ENCODE measurements at regions not wholly inside any gene's neighbourhood (a gene's known extent, or its start where the extent isn't known, plus 50 kb on each side); places are given as distances from the start of the nearest gene placed in this dataset.

GRCh38 chr10:107813451-107814162 is 649.1 kb upstream of the SORCS1 start:
- H3K4me2 ChIP-seq (ENCODE audit: extremely low read depth, insufficient read depth, low read length): no peak overlapping the region
- no peaks in the 10 kb centered on the region for H3K27me3 ChIP-seq (ENCODE audit: control insufficient read depth, insufficient read depth, low read length)
- H3K9ac ChIP-seq (ENCODE audit: insufficient read depth, low read length): no peak overlapping the region
- H2AFZ ChIP-seq (ENCODE audit: low read length): no peak overlapping the region
- TF ChIP-seq CTCF (conservative IDR thresholded peaks at IDR 0.05 in 1 of 2, IDR thresholded peaks at IDR 0.05 in 1 of 2; ENCODE audit: low read depth in 1 of 2, low read length in 2 of 2) (no peak), EZH2 (IDR thresholded peaks at IDR 0.05; ENCODE audit: low read length, missing control alignments) (no peak)
- no peak overlapping the region for H3K27ac ChIP-seq (ENCODE audit: insufficient read depth, low read length)
- H3K79me2 ChIP-seq (ENCODE audit: control insufficient read depth, insufficient read depth, low read length): no peaks in the 10 kb centered on the region
- no peak overlapping the region for H3K4me3 ChIP-seq (replicated peaks in 1 of 4; ENCODE audit: control extremely low read depth in 1 of 4, insufficient read depth in 1 of 4, low read depth in 3 of 4, low read length in 4 of 4)
- no peaks in the 10 kb centered on the region for H3K9me3 ChIP-seq (ENCODE audit: control insufficient read depth, insufficient read depth, low read depth, low read length)
- no peaks in the 10 kb centered on the region for H4K20me1 ChIP-seq (ENCODE audit: control insufficient read depth, extremely low read depth, insufficient read depth, low read length)
- no peak for DNase-seq (ENCODE audit: low read depth in 2 of 2)
- H3K36me3 ChIP-seq (ENCODE audit: control insufficient read depth, insufficient read depth, low read length): no peaks in the 10 kb centered on the region
- H3K4me1 ChIP-seq (ENCODE audit: control insufficient read depth, extremely low read depth, insufficient read depth, low read length): no peaks in the 10 kb centered on the region

- no peak overlapping the region for H3K4me3 ChIP-seq (replicated peaks in 1 of 4; ENCODE audit: control extremely low read depth in 1 of 4, insufficient read depth in 1 of 4, low read depth in 3 of 4, low read length in 4 of 4)
- H3K27me3 ChIP-seq (ENCODE audit: control insufficient read depth, insufficient read depth, low read length): no peaks in the 10 kb centered on the region
- no peaks in the 10 kb centered on the region for H3K9me3 ChIP-seq (ENCODE audit: control insufficient read depth, insufficient read depth, low read depth, low read length)
- no peak overlapping the region for H2AFZ ChIP-seq (ENCODE audit: low read length)
- TF ChIP-seq CTCF (conservative IDR thresholded peaks at IDR 0.05 in 1 of 2, IDR thresholded peaks at IDR 0.05 in 1 of 2; ENCODE audit: low read depth in 1 of 2, low read length in 2 of 2): no peak
- TF ChIP-seq EZH2 (IDR thresholded peaks at IDR 0.05; ENCODE audit: low read length, missing control alignments): no peak
- DNase-seq (ENCODE audit: low read depth in 2 of 2): no peak
- H3K4me1 ChIP-seq (ENCODE audit: control insufficient read depth, extremely low read depth, insufficient read depth, low read length): no peaks in the 10 kb centered on the region
- H3K27ac ChIP-seq (ENCODE audit: insufficient read depth, low read length): no peak overlapping the region
- H4K20me1 ChIP-seq (ENCODE audit: control insufficient read depth, extremely low read depth, insufficient read depth, low read length): no peaks in the 10 kb centered on the region
- H3K79me2 ChIP-seq (ENCODE audit: control insufficient read depth, insufficient read depth, low read length): no peaks in the 10 kb centered on the region
- no peak overlapping the region for H3K9ac ChIP-seq (ENCODE audit: insufficient read depth, low read length)
- H3K4me2 ChIP-seq (ENCODE audit: extremely low read depth, insufficient read depth, low read length): no peak overlapping the region
- H3K36me3 ChIP-seq (ENCODE audit: control insufficient read depth, insufficient read depth, low read length): no peaks in the 10 kb centered on the region
These were observed 645.4 kb upstream of the SORCS1 start for GRCh38 chr10:107809889-107810288.

- Histone ChIP-seq H2AFZ (ENCODE audit: low read length) (no peak overlapping the region), H3K79me2 (ENCODE audit: control insufficient read depth, insufficient read depth, low read length) (no peaks in the 10 kb centered on the region), H4K20me1 (ENCODE audit: control insufficient read depth, extremely low read depth, insufficient read depth, low read length) (no peaks in the 10 kb centered on the region), H3K4me3 (replicated peaks in 1 of 4; ENCODE audit: control extremely low read depth in 1 of 4, insufficient read depth in 1 of 4, low read depth in 3 of 4, low read length in 4 of 4) (no peak overlapping the region), H3K27ac (ENCODE audit: insufficient read depth, low read length) (no peak overlapping the region), H3K4me2 (ENCODE audit: extremely low read depth, insufficient read depth, low read length) (no peak overlapping the region), H3K36me3 (ENCODE audit: control insufficient read depth, insufficient read depth, low read length) (no peaks in the 10 kb centered on the region), H3K4me1 (ENCODE audit: control insufficient read depth, extremely low read depth, insufficient read depth, low read length) (no peaks in the 10 kb centered on the region), H3K27me3 (ENCODE audit: control insufficient read depth, insufficient read depth, low read length) (no peaks in the 10 kb centered on the region), H3K9ac (ENCODE audit: insufficient read depth, low read length) (no peak overlapping the region), H3K9me3 (ENCODE audit: control insufficient read depth, insufficient read depth, low read depth, low read length) (no peaks in the 10 kb centered on the region)
- no peak for TF ChIP-seq EZH2 (IDR thresholded peaks at IDR 0.05; ENCODE audit: low read length, missing control alignments)
- no peak for TF ChIP-seq CTCF (conservative IDR thresholded peaks at IDR 0.05 in 1 of 2, IDR thresholded peaks at IDR 0.05 in 1 of 2; ENCODE audit: low read depth in 1 of 2, low read length in 2 of 2)
- no peak for DNase-seq (ENCODE audit: low read depth in 2 of 2)
These were observed 643.3 kb upstream of the SORCS1 start for GRCh38 chr10:107807836-107808235.

Data from fibroblast of lung (primary cell).